Body of pancreas (tissue), 4 donors: ENCODE measurements at regions not wholly inside any gene's neighbourhood (a gene's known extent, or its start where the extent isn't known, plus 50 kb on each side); places are given as distances from the start of the nearest gene placed in this dataset.

Experiments used
- ATAC-seq: fragments of 150-250 bp; one replicate; pipeline ENCODE4 v1.9.1; 2016
- DNase-seq, 4 donors: peaks; one replicate each; pipeline ENCODE4 v3.0.0-alpha.2; 2019
- H3K27ac ChIP-seq, 4 donors: fragments of 200-600 bp; sonication (generic); 1 replicate in 3 of 4; 2 replicates in 1 of 4; pipeline versions ENCODE4 v1.5.1 to v1.6.1; 2016 to 2019; ENCODE audit warnings: mild to moderate bottlenecking in 1 of 4, mixed read lengths in 1 of 4, moderate library complexity in 1 of 4
- H3K27me3 ChIP-seq, 2 donors: fragments of 200-600 bp; sonication (generic); one replicate each; pipeline ENCODE4 v1.6.0; 2016; ENCODE audit warnings: mild to moderate bottlenecking in 1 of 2
- H3K36me3 ChIP-seq, 2 donors: fragments of 200-600 bp; sonication (generic); replicated peaks in 1 of 2; 2 replicates each; pipeline ENCODE4 v1.5.1; 2016; ENCODE audit warnings: low read depth in 2 of 2; ENCODE audit not compliant: insufficient read depth in 1 of 2
- H3K4me1 ChIP-seq: fragments of 200-600 bp; sonication (generic); one replicate; pipeline ENCODE4 v1.6.0; 2016
- H3K4me3 ChIP-seq, 2 donors: fragments of 200-600 bp; sonication (generic); 1 replicate in 1 of 2; 2 replicates in 1 of 2; pipeline ENCODE4 v1.5.1; 2016 to 2019
- H3K9me3 ChIP-seq, 3 donors: fragments of 200-600 bp; sonication (generic); 1 replicate in 2 of 3; 2 replicates in 1 of 3; pipeline ENCODE4 v1.5.1; 2016
- POLR2A ChIP-seq, 3 donors: fragments of 450-650 bp; IDR thresholded peaks; one replicate each; pipeline ENCODE4 v1.6.1; 2016; ENCODE audit warnings: antibody characterized with exemption in 3 of 3, mild to moderate bottlenecking in 2 of 3
- WGBS, 2 donors: methylation state at CpG; one replicate each; pipeline ENCODE4 v1.1.5; 2017; 5-methylcytosine and 5-hydroxymethylcytosine counted together
- intact Hi-C: fragments of 100-400 bp; cut with DNase I; formaldehyde crosslinking; loops from one replicate; pipeline ENCODE4 v1.15.1; 2023
- TF ChIP-seq, protein P1 (sequence below), 7 experiments: fragments of 450-650 bp in 4 of 7; fragments of 200-600 bp in 3 of 7; sonication (generic) in 3 of 7; IDR thresholded peaks; one replicate each; pipeline ENCODE4 v1.5.1; 2016 to 2019; ENCODE audit warnings: antibody characterized with exemption in 7 of 7

DNA sequence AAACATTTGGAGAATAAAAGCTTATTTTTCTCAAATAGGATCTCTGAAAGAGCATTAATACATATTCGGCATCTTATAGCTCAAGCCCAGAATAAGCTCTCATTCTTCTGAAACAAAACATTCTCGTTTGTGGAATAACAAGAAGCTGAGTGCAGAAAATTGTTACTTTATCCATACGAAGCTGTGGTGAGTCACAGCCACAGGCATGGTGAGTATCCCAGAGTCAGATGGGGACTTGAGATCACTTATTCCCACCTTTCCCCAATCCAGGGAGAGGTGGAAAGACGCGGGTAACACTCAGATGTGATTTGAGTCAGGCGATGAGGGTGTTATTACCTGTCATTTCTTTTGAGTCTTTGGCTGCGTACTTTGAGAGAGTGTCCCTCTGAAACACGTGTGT is 214.6 kb upstream of the TMEM132C start:
- no peak for DNase-seq
- intact Hi-C loops = no loop called here
- H3K9me3 ChIP-seq = no peaks in the 10 kb centered on the region
- H3K27ac ChIP-seq = no peak overlapping the region
- H3K36me3 ChIP-seq = no peaks in the 10 kb centered on the region
- no peak overlapping the region for H3K4me3 ChIP-seq
- H3K27me3 ChIP-seq = no peaks in the 10 kb centered on the region
- no peak for ATAC-seq
- WGBS, 2 donors = 49 to 60% methylated on average over 8 of the region's 8 CpGs
- no peaks in the 10 kb centered on the region for H3K4me1 ChIP-seq
- TF ChIP-seq, protein P1, sequence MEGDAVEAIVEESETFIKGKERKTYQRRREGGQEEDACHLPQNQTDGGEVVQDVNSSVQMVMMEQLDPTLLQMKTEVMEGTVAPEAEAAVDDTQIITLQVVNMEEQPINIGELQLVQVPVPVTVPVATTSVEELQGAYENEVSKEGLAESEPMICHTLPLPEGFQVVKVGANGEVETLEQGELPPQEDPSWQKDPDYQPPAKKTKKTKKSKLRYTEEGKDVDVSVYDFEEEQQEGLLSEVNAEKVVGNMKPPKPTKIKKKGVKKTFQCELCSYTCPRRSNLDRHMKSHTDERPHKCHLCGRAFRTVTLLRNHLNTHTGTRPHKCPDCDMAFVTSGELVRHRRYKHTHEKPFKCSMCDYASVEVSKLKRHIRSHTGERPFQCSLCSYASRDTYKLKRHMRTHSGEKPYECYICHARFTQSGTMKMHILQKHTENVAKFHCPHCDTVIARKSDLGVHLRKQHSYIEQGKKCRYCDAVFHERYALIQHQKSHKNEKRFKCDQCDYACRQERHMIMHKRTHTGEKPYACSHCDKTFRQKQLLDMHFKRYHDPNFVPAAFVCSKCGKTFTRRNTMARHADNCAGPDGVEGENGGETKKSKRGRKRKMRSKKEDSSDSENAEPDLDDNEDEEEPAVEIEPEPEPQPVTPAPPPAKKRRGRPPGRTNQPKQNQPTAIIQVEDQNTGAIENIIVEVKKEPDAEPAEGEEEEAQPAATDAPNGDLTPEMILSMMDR (IDR thresholded peaks at IDR 0.05) = no peak
- no peak for TF ChIP-seq POLR2A (IDR thresholded peaks at IDR 0.05)

DNA sequence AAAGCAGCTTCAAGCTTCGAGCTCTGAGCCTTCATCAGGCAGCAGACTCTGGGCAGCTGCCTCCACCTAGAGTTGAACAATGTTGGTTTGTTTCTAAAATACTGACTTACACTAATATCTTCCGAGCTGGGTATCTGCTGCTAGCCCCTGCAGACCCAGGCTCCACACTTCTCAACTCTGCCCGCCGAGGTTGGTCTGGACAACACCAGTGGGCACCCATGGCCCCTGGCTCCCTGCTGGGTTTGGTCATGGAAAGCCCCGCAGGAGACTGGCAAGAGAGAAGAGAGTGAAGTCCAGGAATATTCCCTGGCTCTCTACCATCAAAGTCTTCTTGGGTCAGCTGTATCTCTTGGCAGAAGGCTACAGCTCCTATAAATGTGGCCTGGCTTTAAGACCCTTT is 214.2 kb upstream of the TMEM132C start:
- H3K4me1 ChIP-seq = no peaks in the 10 kb centered on the region

DNA sequence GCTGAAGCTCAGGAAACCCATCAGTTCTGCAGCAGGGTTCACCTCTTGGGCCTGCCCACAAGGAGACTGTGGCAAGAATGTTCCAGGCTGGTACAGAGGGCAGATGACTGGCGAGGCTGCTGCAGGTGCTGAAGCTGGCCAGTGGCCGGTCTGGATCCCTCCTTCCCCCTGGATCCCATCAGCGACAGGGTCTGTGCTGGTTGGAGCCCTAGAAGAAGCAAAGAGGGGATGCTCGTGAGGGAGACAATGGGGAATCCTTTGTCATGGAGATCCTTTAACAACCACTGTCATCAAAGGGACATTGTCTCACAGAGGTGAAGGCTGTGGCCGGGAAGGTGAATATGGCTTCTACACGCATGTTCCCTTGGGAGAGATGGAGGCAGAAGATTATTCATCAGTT is 211.4 kb upstream of the TMEM132C start:
- no peak for ATAC-seq
- intact Hi-C loops = no loop called here
- H3K27me3 ChIP-seq = no peaks in the 10 kb centered on the region
- H3K4me1 ChIP-seq = no peaks in the 10 kb centered on the region
- H3K36me3 ChIP-seq = no peaks in the 10 kb centered on the region
- no peak overlapping the region for H3K4me3 ChIP-seq
- no peak for DNase-seq
- no peak for TF ChIP-seq POLR2A (IDR thresholded peaks at IDR 0.05)
- TF ChIP-seq, protein P1 (IDR thresholded peaks at IDR 0.05) = no peak
- 66 to 83% methylated on average over 2 to 6 of the region's 6 CpGs for WGBS, 2 donors
- no peak overlapping the region for H3K27ac ChIP-seq
- H3K9me3 ChIP-seq = no peaks in the 10 kb centered on the region

More for the DNA sequence above, 214.2 kb upstream of the TMEM132C start:
- Histone ChIP-seq H3K27me3 (no peaks in the 10 kb centered on the region), H3K9me3 (no peaks in the 10 kb centered on the region), H3K4me3 (no peak overlapping the region), H3K36me3 (no peaks in the 10 kb centered on the region), H3K27ac (no peak overlapping the region)
- DNase-seq (no peak), ATAC-seq (no peak)
- intact Hi-C loops = no loop called here
- 42 to 55% methylated on average over 2 to 5 of the region's 5 CpGs for WGBS, 2 donors
- TF ChIP-seq, protein P1 (IDR thresholded peaks at IDR 0.05) = no peak
- TF ChIP-seq POLR2A (IDR thresholded peaks at IDR 0.05) = no peak

DNA sequence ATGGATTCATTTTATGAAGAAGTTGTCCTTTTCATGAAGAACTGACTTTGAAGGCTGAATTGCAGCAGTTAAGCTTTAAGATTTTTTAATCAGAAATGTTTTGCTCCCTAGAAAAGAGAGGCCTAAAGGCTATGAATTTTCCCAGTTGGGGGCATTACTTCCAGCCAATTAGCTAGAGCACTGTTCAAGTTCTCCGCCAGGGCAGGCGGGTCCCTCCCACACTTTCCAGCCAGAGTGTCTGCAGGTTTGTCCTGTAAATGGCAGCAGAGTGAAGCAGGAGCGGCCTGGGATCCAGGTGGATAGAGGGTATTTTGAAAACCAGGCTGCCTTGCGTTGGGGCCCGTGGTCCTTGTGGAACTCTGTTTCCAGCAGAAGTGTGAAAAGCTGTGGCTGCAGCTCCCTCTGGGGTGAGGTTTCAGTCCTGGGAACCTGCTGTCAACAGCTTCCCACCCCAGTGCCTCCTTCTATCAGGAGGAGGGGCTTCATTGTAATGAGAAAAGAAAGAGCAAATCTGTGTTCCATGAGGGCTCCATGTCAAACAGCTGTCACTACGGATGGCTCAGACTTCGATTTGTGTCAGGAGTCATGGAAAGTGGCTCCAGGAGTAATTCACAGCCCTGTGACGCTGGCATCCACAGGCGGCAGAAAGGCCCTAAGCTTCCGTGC is 210.7 kb upstream of the TMEM132C start:
- TF ChIP-seq, protein P1 (IDR thresholded peaks at IDR 0.05) = no peak
- TF ChIP-seq POLR2A (IDR thresholded peaks at IDR 0.05) = no peak
- no peaks in the 10 kb centered on the region for H3K27me3 ChIP-seq
- H3K4me3 ChIP-seq = no peak overlapping the region
- no peak for DNase-seq
- no peak for ATAC-seq
- H3K4me1 ChIP-seq = no peaks in the 10 kb centered on the region
- WGBS, 2 donors = 50 to 54% methylated on average over 10 of the region's 10 CpGs
- no peaks in the 10 kb centered on the region for H3K9me3 ChIP-seq
- intact Hi-C loops = no loop called here
- H3K36me3 ChIP-seq = no peaks in the 10 kb centered on the region
- no peak overlapping the region for H3K27ac ChIP-seq

DNA sequence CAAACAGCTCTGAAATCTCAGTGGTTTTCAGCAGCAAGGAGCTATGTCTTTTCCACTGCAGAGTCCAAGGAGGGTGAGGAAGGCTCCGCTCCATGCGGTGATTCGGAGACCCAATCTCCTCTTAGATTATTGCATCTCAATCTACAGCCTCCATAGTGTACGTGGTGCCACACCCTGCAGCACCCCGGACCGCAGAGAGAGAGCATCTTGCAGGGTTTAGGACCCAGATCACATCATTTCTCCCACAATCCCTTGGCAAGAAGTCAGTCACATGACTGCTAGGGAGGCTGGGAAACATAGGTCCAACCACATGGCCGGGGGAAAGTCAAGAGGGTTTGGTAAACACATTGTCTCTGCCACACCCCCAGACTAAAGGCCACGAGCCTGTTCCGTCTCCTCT is 209.4 kb upstream of the TMEM132C start:
- 68 to 83% methylated on average over 8 to 9 of the region's 9 CpGs for WGBS, 2 donors
- no peak overlapping the region for H3K27ac ChIP-seq
- no peaks in the 10 kb centered on the region for H3K9me3 ChIP-seq
- no peak for DNase-seq
- H3K4me1 ChIP-seq = no peaks in the 10 kb centered on the region
- no peak for ATAC-seq
- H3K36me3 ChIP-seq = no peaks in the 10 kb centered on the region
- no peak for TF ChIP-seq POLR2A (IDR thresholded peaks at IDR 0.05)
- TF ChIP-seq, protein P1 (IDR thresholded peaks at IDR 0.05) = no peak
- no peaks in the 10 kb centered on the region for H3K27me3 ChIP-seq
- intact Hi-C loops = no loop called here
- no peak overlapping the region for H3K4me3 ChIP-seq
